ENCODE measurements at regions not wholly inside any gene's neighbourhood (a gene's known extent, or its start where the extent isn't known, plus 50 kb on each side); places are given as distances from the start of the nearest gene placed in this dataset.
"Not testable (repeated sequence)": the region's sequence is repeated elsewhere in the genome, so short reads cannot be mapped to it uniquely, and the experiment has no call there.

- H3K27ac ChIP-seq (ENCODE audit: low read depth in 2 of 2, low read length in 1 of 2), result no peak overlapping the region
Observed at GRCh38 chr9:82128011-82128696, 139.6 kb downstream of the SPATA31D1 start.

DNA sequence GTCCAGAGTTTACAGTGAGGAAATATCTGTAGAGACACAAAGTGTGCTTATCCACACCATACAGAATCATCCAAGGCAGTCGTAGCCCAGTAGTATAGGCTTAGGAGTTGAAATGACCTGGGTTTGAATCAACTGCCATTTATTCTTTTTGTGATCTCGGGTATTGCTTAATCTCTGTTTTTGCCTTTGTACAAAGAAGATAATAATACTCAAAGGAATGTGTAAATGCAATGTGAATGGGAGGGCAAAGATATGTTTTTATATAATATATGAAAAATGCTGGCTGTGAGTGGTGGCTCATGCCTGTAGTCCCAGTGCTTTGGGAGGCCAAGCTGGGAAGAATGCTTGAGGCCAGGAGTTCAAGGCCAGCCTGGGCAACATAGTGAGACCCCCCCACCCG, 141.1 kb downstream of the SPATA31D1 start:
- Histone ChIP-seq H3K36me3 (ENCODE audit: control insufficient read depth in 2 of 2, insufficient read depth in 2 of 2, low read length in 1 of 2) (no peaks in the 10 kb centered on the region), H3K4me1 (ENCODE audit: control insufficient read depth in 2 of 2, insufficient read depth in 2 of 2, low read length in 1 of 2) (no peaks in the 10 kb centered on the region), H3K27ac (ENCODE audit: low read depth in 2 of 2, low read length in 1 of 2) (no peak overlapping the region), H3K4me3 (ENCODE audit: low read depth in 1 of 2, low read length in 2 of 2) (no peak overlapping the region), H3K9me3 (ENCODE audit: control insufficient read depth in 2 of 2, insufficient read depth in 1 of 2, low read depth in 1 of 2, low read length in 1 of 2) (peaks cover 0 to 3% of the 10 kb centered on the region in 2 donors), H3K27me3 (ENCODE audit: control insufficient read depth in 1 of 2, insufficient read depth in 2 of 2, low read length in 2 of 2) (no peaks in the 10 kb centered on the region)
- 88 to 95% methylated on average over 3 of the region's 3 CpGs for WGBS, 2 donors

More at GRCh38 chr9:82128011-82128696, 139.6 kb downstream of the SPATA31D1 start:
- no peaks in the 10 kb centered on the region for H3K36me3 ChIP-seq (ENCODE audit: control insufficient read depth in 2 of 2, insufficient read depth in 2 of 2, low read length in 1 of 2)
- 39 to 49% methylated on average over 3 of the region's 3 CpGs for WGBS, 2 donors
- no peak overlapping the region for H3K4me3 ChIP-seq (ENCODE audit: low read depth in 1 of 2, low read length in 2 of 2)
- H3K27me3 ChIP-seq (ENCODE audit: control insufficient read depth in 1 of 2, insufficient read depth in 2 of 2, low read length in 2 of 2), result no peaks in the 10 kb centered on the region
- no peaks in the 10 kb centered on the region for H3K4me1 ChIP-seq (ENCODE audit: control insufficient read depth in 2 of 2, insufficient read depth in 2 of 2, low read length in 1 of 2)
- H3K9me3 ChIP-seq (ENCODE audit: control insufficient read depth in 2 of 2, insufficient read depth in 1 of 2, low read depth in 1 of 2, low read length in 1 of 2), result peaks cover 0 to 3% of the 10 kb centered on the region in 2 donors

GRCh38 chr9:82130331-82131042, 141.9 kb downstream of the SPATA31D1 start:
- Histone ChIP-seq H3K27ac (ENCODE audit: low read depth in 2 of 2, low read length in 1 of 2) (no peak overlapping the region), H3K36me3 (ENCODE audit: control insufficient read depth in 2 of 2, insufficient read depth in 2 of 2, low read length in 1 of 2) (no peaks in the 10 kb centered on the region), H3K27me3 (ENCODE audit: control insufficient read depth in 1 of 2, insufficient read depth in 2 of 2, low read length in 2 of 2) (no peaks in the 10 kb centered on the region), H3K4me1 (ENCODE audit: control insufficient read depth in 2 of 2, insufficient read depth in 2 of 2, low read length in 1 of 2) (no peaks in the 10 kb centered on the region), H3K9me3 (ENCODE audit: control insufficient read depth in 2 of 2, insufficient read depth in 1 of 2, low read depth in 1 of 2, low read length in 1 of 2) (peaks cover 0 to 3% of the 10 kb centered on the region in 2 donors), H3K4me3 (ENCODE audit: low read depth in 1 of 2, low read length in 2 of 2) (no peak overlapping the region)
- 89 to 95% methylated on average over 13 of the region's 13 CpGs for WGBS, 2 donors

DNA sequence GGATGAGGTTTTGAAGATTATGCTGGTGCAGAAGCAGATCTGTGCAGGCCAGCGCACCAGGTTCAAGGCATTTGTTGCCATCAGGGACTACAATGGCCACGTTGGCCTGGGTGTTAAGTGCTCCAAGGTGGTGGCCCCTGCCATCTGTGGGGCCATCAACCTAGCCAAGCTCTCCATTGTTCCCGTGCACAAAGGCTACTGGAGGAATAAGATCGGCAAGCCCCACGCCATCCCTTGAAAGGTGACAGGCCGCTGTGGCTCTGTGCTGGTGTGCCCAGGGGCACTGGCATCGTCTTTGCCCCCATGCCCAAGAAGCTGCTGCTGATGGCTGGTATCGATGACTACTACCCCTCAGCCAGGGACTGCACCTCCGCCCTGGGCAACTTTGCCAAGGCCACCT, 142.5 kb downstream of the SPATA31D1 start:
- WGBS, 2 donors, result 91 to 92% methylated on average over 9 of the region's 9 CpGs
- Histone ChIP-seq H3K27me3 (ENCODE audit: control insufficient read depth in 1 of 2, insufficient read depth in 2 of 2, low read length in 2 of 2) (no peaks in the 10 kb centered on the region), H3K4me1 (ENCODE audit: control insufficient read depth in 2 of 2, insufficient read depth in 2 of 2, low read length in 1 of 2) (no peaks in the 10 kb centered on the region), H3K36me3 (ENCODE audit: control insufficient read depth in 2 of 2, insufficient read depth in 2 of 2, low read length in 1 of 2) (no peaks in the 10 kb centered on the region), H3K27ac (ENCODE audit: low read depth in 2 of 2, low read length in 1 of 2) (no peak overlapping the region), H3K9me3 (ENCODE audit: control insufficient read depth in 2 of 2, insufficient read depth in 1 of 2, low read depth in 1 of 2, low read length in 1 of 2) (peaks cover 0 to 3% of the 10 kb centered on the region in 2 donors), H3K4me3 (ENCODE audit: low read depth in 1 of 2, low read length in 2 of 2) (no peak overlapping the region)

GRCh38 chr9:82132024-82132423, 143.5 kb downstream of the SPATA31D1 start:
- WGBS, 2 donors, result 95 to 100% methylated on average over 1 of the region's 1 CpG
- Histone ChIP-seq H3K36me3 (ENCODE audit: control insufficient read depth in 2 of 2, insufficient read depth in 2 of 2, low read length in 1 of 2) (no peaks in the 10 kb centered on the region), H3K27ac (ENCODE audit: low read depth in 2 of 2, low read length in 1 of 2) (no peak overlapping the region), H3K4me3 (ENCODE audit: low read depth in 1 of 2, low read length in 2 of 2) (no peak overlapping the region), H3K4me1 (ENCODE audit: control insufficient read depth in 2 of 2, insufficient read depth in 2 of 2, low read length in 1 of 2) (no peaks in the 10 kb centered on the region), H3K27me3 (ENCODE audit: control insufficient read depth in 1 of 2, insufficient read depth in 2 of 2, low read length in 2 of 2) (no peaks in the 10 kb centered on the region), H3K9me3 (ENCODE audit: control insufficient read depth in 2 of 2, insufficient read depth in 1 of 2, low read depth in 1 of 2, low read length in 1 of 2) (peaks cover 0 to 3% of the 10 kb centered on the region in 2 donors)

DNA sequence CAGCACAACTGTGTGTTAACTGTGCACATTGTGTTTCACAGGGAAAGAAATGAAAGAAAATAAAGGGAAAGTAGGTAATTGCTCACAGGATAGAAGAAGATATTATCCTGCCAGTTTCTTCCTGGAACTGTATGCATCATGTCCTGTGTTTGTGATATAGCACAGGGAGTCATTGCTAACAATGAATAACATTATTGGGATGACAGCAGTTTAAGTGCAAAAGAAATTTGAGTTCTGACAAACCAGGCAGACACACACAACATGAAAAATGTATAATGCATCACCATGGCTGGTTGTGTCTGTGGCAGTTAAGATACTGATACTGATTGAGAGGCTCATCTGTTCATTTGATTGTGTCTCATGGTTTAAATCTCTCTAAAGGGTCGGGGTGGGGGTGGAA, 145.4 kb downstream of the SPATA31D1 start:
- H3K4me3 ChIP-seq (ENCODE audit: low read depth in 1 of 2, low read length in 2 of 2), result no peak overlapping the region
- peaks cover 0 to 3% of the 10 kb centered on the region in 2 donors for H3K9me3 ChIP-seq (ENCODE audit: control insufficient read depth in 2 of 2, insufficient read depth in 1 of 2, low read depth in 1 of 2, low read length in 1 of 2)
- no peaks in the 10 kb centered on the region for H3K36me3 ChIP-seq (ENCODE audit: control insufficient read depth in 2 of 2, insufficient read depth in 2 of 2, low read length in 1 of 2)
- H3K27ac ChIP-seq (ENCODE audit: low read depth in 2 of 2, low read length in 1 of 2), result no peak overlapping the region
- 48 to 50% methylated on average over 1 of the region's 1 CpG for WGBS, 2 donors
- no peaks in the 10 kb centered on the region for H3K4me1 ChIP-seq (ENCODE audit: control insufficient read depth in 2 of 2, insufficient read depth in 2 of 2, low read length in 1 of 2)
- H3K27me3 ChIP-seq (ENCODE audit: control insufficient read depth in 1 of 2, insufficient read depth in 2 of 2, low read length in 2 of 2), result no peaks in the 10 kb centered on the region

GRCh38 chr9:82135106-82135505, 146.5 kb downstream of the SPATA31D1 start:
- no peak overlapping the region for H3K4me3 ChIP-seq (ENCODE audit: low read depth in 1 of 2, low read length in 2 of 2)
- H3K36me3 ChIP-seq (ENCODE audit: control insufficient read depth in 2 of 2, insufficient read depth in 2 of 2, low read length in 1 of 2), result no peaks in the 10 kb centered on the region
- no peaks in the 10 kb centered on the region for H3K4me1 ChIP-seq (ENCODE audit: control insufficient read depth in 2 of 2, insufficient read depth in 2 of 2, low read length in 1 of 2)
- no peak overlapping the region for H3K27ac ChIP-seq (ENCODE audit: low read depth in 2 of 2, low read length in 1 of 2)
- peaks cover 0 to 3% of the 10 kb centered on the region in 2 donors for H3K9me3 ChIP-seq (ENCODE audit: control insufficient read depth in 2 of 2, insufficient read depth in 1 of 2, low read depth in 1 of 2, low read length in 1 of 2)
- no peaks in the 10 kb centered on the region for H3K27me3 ChIP-seq (ENCODE audit: control insufficient read depth in 1 of 2, insufficient read depth in 2 of 2, low read length in 2 of 2)

DNA sequence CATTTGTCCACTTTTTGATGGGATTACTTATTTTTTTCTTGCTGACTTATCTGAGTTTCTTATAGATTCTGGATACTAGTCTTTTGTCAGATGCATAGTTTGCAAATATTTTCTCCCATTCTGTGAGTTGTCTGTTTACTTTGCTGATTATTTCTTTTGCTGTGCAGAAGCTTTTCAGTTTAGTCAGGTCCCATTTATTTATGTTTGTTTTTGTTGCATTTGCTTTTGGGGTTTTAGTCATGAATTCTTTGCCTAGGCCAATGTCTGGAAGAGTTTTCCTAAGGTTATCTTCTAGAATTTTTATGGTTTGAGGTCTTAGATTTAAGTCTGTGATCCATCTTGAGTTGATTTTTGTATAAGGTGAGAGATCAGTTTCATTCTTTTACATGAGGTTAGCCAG, 149.5 kb downstream of the SPATA31D1 start:
- not testable (repeated sequence) for H3K4me3 ChIP-seq (ENCODE audit: low read depth in 1 of 2, low read length in 2 of 2); H3K27me3 ChIP-seq (ENCODE audit: control insufficient read depth in 1 of 2, insufficient read depth in 2 of 2, low read length in 2 of 2); H3K36me3 ChIP-seq (ENCODE audit: control insufficient read depth in 2 of 2, insufficient read depth in 2 of 2, low read length in 1 of 2); H3K4me1 ChIP-seq (ENCODE audit: control insufficient read depth in 2 of 2, insufficient read depth in 2 of 2, low read length in 1 of 2); H3K27ac ChIP-seq (ENCODE audit: low read depth in 2 of 2, low read length in 1 of 2); H3K9me3 ChIP-seq (ENCODE audit: control insufficient read depth in 2 of 2, insufficient read depth in 1 of 2, low read depth in 1 of 2, low read length in 1 of 2)

DNA sequence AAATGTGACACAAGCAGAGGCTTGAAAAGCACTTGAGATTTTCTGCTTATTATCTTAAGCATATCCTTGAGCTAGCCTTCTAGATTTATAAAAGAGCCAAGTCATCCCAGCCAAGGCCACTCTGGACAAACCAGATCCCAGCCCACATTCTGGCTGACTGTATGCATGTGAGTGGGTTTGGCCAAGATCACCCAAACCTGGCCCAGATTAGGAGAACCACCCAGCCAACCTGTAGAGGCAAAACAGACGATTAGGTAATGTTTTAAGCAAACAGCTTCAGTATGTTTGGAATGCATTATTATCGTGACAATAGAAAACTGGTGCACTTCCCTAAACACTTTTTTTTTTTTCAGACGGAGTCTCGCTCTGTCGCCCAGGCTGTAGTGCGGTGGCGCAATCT, 151.9 kb downstream of the SPATA31D1 start:
- WGBS, 2 donors, result 67 to 68% methylated on average over 7 of the region's 7 CpGs
- Histone ChIP-seq H3K27ac (ENCODE audit: low read depth in 2 of 2, low read length in 1 of 2) (no peak overlapping the region), H3K27me3 (ENCODE audit: control insufficient read depth in 1 of 2, insufficient read depth in 2 of 2, low read length in 2 of 2) (no peaks in the 10 kb centered on the region), H3K36me3 (ENCODE audit: control insufficient read depth in 2 of 2, insufficient read depth in 2 of 2, low read length in 1 of 2) (no peaks in the 10 kb centered on the region), H3K4me1 (ENCODE audit: control insufficient read depth in 2 of 2, insufficient read depth in 2 of 2, low read length in 1 of 2) (no peaks in the 10 kb centered on the region), H3K4me3 (ENCODE audit: low read depth in 1 of 2, low read length in 2 of 2) (no peak overlapping the region), H3K9me3 (ENCODE audit: control insufficient read depth in 2 of 2, insufficient read depth in 1 of 2, low read depth in 1 of 2, low read length in 1 of 2) (no peaks in the 10 kb centered on the region)

GRCh38 chr9:82144803-82145202, 156.2 kb downstream of the SPATA31D1 start:
- Histone ChIP-seq H3K4me1 (ENCODE audit: control insufficient read depth in 2 of 2, insufficient read depth in 2 of 2, low read length in 1 of 2) (no peaks in the 10 kb centered on the region), H3K36me3 (ENCODE audit: control insufficient read depth in 2 of 2, insufficient read depth in 2 of 2, low read length in 1 of 2) (no peaks in the 10 kb centered on the region), H3K27ac (ENCODE audit: low read depth in 2 of 2, low read length in 1 of 2) (no peak overlapping the region), H3K4me3 (ENCODE audit: low read depth in 1 of 2, low read length in 2 of 2) (no peak overlapping the region), H3K9me3 (ENCODE audit: control insufficient read depth in 2 of 2, insufficient read depth in 1 of 2, low read depth in 1 of 2, low read length in 1 of 2) (no peaks in the 10 kb centered on the region), H3K27me3 (ENCODE audit: control insufficient read depth in 1 of 2, insufficient read depth in 2 of 2, low read length in 2 of 2) (no peaks in the 10 kb centered on the region)
- WGBS, 2 donors, result 95 to 96% methylated on average over 4 of the region's 4 CpGs
